Ovary (tissue), 3 donors: ENCODE measurements at regions not wholly inside any gene's neighbourhood (a gene's known extent, or its start where the extent isn't known, plus 50 kb on each side); places are given as distances from the start of the nearest gene placed in this dataset.

Experiments used
- CTCF ChIP-seq, 3 donors: fragments of 450-650 bp in 2 of 3; fragments of 200-600 bp in 1 of 3; IDR thresholded peaks; one replicate each; pipeline versions ENCODE4 v1.5.1 to v1.8.0; 2016 to 2022; ENCODE audit warnings: antibody characterized with exemption in 3 of 3, mild to moderate bottlenecking in 1 of 3
- POLR2A ChIP-seq: fragments of 450-650 bp; IDR thresholded peaks from one replicate; pipeline ENCODE4 v1.6.1; 2017; ENCODE audit warnings: antibody characterized with exemption, mild to moderate bottlenecking, moderate library complexity
- donor health status: DM: no; HTN: no; CAD: no.

GRCh38 chr14:44029933-44030332, 477.1 kb downstream of the FSCB start:
- TF ChIP-seq CTCF (IDR thresholded peaks at IDR 0.05) (no peak), POLR2A (no peak)
